Progenitor cell of endocrine pancreas (in vitro differentiated cells): ENCODE measurements at regions not wholly inside any gene's neighbourhood (a gene's known extent, or its start where the extent isn't known, plus 50 kb on each side); places are given as distances from the start of the nearest gene placed in this dataset.
"Not testable (repeated sequence)": the region's sequence is repeated elsewhere in the genome, so short reads cannot be mapped to it uniquely, and the experiment has no call there.

Experiments used
- DNase-seq: peaks from one replicate; pipeline ENCODE4 v3.0.0; 2021; ENCODE audit warnings: low spot score; ENCODE audit not compliant: unreplicated experiment
- H3K27ac Mint-ChIP-seq: 2 replicates; pipeline ENCODE4 v1.8.0; 2021; ENCODE audit warnings: mild to moderate bottlenecking, moderate library complexity, mixed read lengths
- H3K27me3 Mint-ChIP-seq: 2 replicates; pipeline ENCODE4 v1.8.0; 2021; ENCODE audit warnings: mixed read lengths
- H3K36me3 Mint-ChIP-seq: 2 replicates; pipeline ENCODE4 v1.8.0; 2022; ENCODE audit warnings: mixed read lengths; ENCODE audit not compliant: insufficient read depth
- H3K4me1 Mint-ChIP-seq: 2 replicates; pipeline ENCODE4 v1.8.0; 2021; ENCODE audit warnings: low read depth, mixed read lengths
- H3K4me3 Mint-ChIP-seq: 2 replicates; pipeline ENCODE4 v1.8.0; 2021; ENCODE audit warnings: low read depth, mild to moderate bottlenecking, moderate library complexity, mixed read lengths
- H3K9me3 Mint-ChIP-seq: 2 replicates; pipeline ENCODE4 v1.8.0; 2021; ENCODE audit warnings: low read depth, mixed read lengths
- CTCF ChIP-seq: fragments of 200-600 bp; sonication (generic); IDR thresholded peaks from one replicate; pipeline ENCODE4 v1.5.0; 2021; ENCODE audit warnings: antibody characterized with exemption, mild to moderate bottlenecking; ENCODE audit not compliant: unreplicated experiment

- H3K27ac Mint-ChIP-seq, DNase-seq, H3K9me3 Mint-ChIP-seq, H3K4me3 Mint-ChIP-seq, H3K27me3 Mint-ChIP-seq, H3K4me1 Mint-ChIP-seq, H3K36me3 Mint-ChIP-seq: not testable (repeated sequence)
Observed at GRCh38 chr13:18277372-18277771, 904.3 kb downstream of the TUBA3C start.

- H3K27me3 Mint-ChIP-seq, H3K4me3 Mint-ChIP-seq, H3K36me3 Mint-ChIP-seq, H3K9me3 Mint-ChIP-seq, H3K4me1 Mint-ChIP-seq, H3K27ac Mint-ChIP-seq, DNase-seq: not testable (repeated sequence)
Observed at GRCh38 chr13:18276280-18276679, 905.3 kb downstream of the TUBA3C start.

DNA sequence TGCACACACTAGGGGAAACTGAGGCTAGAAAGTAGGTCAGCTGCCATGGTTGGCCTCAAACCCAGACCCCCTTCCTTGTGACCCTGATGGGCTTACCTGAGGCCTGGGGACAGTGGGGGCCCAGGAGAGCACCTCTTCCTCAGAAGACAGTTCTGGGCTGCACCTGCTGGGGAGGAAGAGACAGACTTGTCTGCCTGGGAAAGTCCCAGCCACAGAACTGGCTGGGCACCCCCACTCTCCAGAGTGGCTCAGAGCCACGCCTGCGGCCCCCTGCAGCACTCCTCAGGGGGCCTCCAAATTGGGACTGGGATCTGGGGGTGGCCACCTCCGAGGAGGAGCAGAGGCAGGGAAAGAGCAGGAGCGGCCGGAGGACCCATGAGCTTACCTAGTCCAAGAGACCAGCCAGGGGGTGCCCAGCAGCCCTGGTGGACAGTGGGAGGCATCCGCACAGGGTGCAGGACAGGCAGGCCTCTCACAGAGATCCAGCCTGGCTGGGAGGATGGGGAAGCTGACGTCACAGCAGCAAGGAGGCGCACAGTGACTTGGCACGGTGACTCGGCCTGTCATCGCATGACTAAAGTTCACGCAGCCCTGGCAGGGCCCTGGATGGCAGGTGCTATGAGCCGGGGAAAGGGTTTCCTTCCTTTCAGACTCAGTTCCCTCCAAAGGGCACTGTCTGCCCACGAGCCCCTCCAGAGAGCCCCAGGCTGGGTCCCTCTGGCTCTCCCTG is 907.7 kb downstream of the TUBA3C start:
- H3K36me3 Mint-ChIP-seq, H3K27ac Mint-ChIP-seq, H3K4me1 Mint-ChIP-seq, H3K9me3 Mint-ChIP-seq, H3K27me3 Mint-ChIP-seq, DNase-seq, H3K4me3 Mint-ChIP-seq: not testable (repeated sequence)

DNA sequence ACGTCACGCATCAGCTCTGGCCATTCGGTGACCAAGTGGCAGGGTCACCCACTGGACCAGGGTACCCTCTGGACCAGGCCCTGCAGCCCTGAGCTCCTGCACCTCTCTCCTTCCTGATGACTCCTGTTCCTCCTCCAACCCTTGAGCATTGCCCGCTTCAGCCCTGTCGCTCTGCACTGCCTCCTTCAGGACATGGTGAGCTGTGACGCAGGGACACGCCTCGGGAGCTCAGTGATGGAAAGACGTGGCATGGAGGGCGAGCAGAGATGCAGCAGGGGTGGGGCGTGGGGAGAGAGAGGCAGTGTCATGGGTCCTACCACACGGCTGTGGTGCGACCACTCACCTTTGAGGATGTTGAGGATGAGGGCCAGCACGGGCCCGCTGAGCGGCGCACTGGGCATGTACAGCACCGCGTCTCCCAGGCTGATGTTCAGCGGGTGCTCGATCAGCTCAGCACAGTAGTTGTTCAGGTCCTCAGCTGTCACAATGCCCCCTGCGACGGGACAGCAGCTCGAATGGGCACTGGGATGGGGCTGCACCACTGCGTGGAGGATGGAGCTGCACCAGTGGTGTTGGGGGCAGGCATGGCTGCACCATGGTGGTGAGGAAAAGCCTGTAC is 922.7 kb downstream of the TUBA3C start:
- H3K9me3 Mint-ChIP-seq: peaks cover 15% of the 10 kb centered on the region
- not testable (repeated sequence) for H3K36me3 Mint-ChIP-seq, H3K4me1 Mint-ChIP-seq, DNase-seq, H3K27me3 Mint-ChIP-seq, H3K27ac Mint-ChIP-seq, H3K4me3 Mint-ChIP-seq

DNA sequence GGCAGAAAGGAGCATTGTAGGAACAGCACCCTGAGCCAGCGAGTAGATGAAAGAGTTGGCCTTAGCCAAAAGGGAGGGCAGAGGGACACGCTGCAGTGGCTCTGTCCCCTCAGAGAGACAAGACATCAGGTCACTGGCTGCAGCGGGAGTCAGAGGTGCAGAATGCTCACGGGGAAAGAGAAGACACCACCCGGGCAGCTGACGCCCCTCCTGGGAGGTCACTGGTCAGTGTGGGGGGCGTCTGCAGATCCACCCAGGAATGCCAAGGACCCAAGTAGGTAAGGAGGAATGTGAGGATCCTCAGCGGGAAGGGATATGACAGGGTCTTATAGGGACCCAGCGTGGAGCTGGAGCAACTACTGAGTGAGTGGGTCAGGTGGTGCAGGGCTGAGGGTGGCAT is 923.9 kb downstream of the TUBA3C start:
- not testable (repeated sequence) for H3K27ac Mint-ChIP-seq, H3K4me1 Mint-ChIP-seq, H3K4me3 Mint-ChIP-seq, DNase-seq, H3K36me3 Mint-ChIP-seq, H3K27me3 Mint-ChIP-seq
- H3K9me3 Mint-ChIP-seq: peaks cover 15% of the 10 kb centered on the region

- H3K27me3 Mint-ChIP-seq, H3K4me1 Mint-ChIP-seq, H3K27ac Mint-ChIP-seq, H3K4me3 Mint-ChIP-seq, DNase-seq: not testable (repeated sequence)
- peaks cover 13% of the 10 kb centered on the region for H3K36me3 Mint-ChIP-seq
- H3K9me3 Mint-ChIP-seq: peaks cover 26% of the 10 kb centered on the region
Observed at GRCh38 chr13:18252848-18253247, 928.8 kb downstream of the TUBA3C start.

DNA sequence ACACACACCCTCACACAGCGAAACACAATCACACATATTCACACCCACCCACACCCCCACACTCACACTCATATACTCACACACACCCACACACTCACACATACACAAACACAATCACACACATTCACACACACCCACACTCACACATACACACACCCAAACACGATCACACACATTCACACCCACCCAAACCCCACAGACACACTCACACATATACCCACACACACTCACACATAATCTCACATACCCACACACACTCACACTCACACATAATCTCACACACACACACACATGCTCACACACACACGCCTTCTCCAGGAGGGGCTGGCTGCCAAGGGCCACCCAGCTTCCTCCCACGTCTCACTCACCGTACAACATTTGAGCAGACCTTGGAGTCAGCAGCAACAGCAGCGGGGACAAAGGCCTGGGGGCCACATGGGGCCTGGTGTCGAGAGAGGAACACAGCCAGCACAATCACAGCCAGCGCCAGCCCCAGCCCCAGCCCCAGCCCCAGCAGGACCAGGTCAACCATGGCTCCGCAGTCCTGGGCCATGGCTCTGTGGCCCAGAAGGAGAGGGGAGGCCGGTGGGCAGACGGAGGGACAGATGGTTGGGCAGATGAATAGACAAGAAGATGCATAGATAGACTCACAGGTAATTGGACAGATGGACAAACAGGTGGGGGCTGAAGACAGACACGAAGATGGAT is 932.9 kb downstream of the TUBA3C start:
- H3K4me3 Mint-ChIP-seq, H3K36me3 Mint-ChIP-seq, DNase-seq, H3K27ac Mint-ChIP-seq, H3K4me1 Mint-ChIP-seq, H3K27me3 Mint-ChIP-seq: not testable (repeated sequence)
- peaks cover 14% of the 10 kb centered on the region for H3K9me3 Mint-ChIP-seq

DNA sequence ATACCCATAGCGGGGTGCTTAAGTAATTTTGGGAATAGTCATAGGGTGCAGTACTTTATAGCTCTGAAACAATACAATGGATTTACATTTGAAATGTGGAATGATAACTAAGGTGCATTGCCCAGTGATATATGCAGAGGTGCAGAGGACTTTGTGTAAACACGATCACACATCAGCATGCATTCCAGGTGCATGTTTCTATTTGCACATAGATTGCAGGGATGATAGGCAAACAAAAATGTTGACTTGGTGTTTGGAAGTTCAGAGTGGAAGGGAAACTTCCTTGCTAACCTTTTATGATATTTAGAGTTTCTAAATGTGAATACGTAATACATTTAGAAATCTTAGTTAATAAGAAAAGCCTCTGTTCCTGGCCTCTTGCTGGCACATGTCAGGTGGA is 941.5 kb downstream of the TUBA3C start:
- not testable (repeated sequence) for H3K4me1 Mint-ChIP-seq, H3K36me3 Mint-ChIP-seq, H3K4me3 Mint-ChIP-seq, H3K27me3 Mint-ChIP-seq, H3K27ac Mint-ChIP-seq, DNase-seq
- H3K9me3 Mint-ChIP-seq: peaks cover 18% of the 10 kb centered on the region

GRCh38 chr13:18238586-18238985 is 943.0 kb downstream of the TUBA3C start:
- not testable (repeated sequence) for DNase-seq, H3K4me3 Mint-ChIP-seq, H3K36me3 Mint-ChIP-seq, H3K4me1 Mint-ChIP-seq, H3K27me3 Mint-ChIP-seq, H3K27ac Mint-ChIP-seq
- peaks cover 17% of the 10 kb centered on the region for H3K9me3 Mint-ChIP-seq

DNA sequence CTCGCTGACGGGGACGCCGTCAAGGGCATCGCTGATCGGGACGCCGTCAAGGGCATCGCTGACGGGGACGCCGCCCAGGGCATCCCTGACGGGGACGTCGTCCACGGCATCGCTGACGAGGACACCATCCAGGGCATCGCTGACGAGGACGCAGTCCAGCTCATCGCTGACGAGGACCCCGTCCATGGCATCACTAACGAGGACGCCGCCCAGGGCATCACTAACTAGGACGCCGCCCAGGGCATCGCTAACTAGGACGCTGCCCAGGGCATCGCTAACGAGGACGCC is 945.2 kb downstream of the TUBA3C start:
- no peaks in the 10 kb centered on the region for H3K36me3 Mint-ChIP-seq
- DNase-seq: no peak
- TF ChIP-seq CTCF: no peak
- no peak overlapping the region for H3K27ac Mint-ChIP-seq
- H3K9me3 Mint-ChIP-seq: peaks cover 13% of the 10 kb centered on the region
- no peaks in the 10 kb centered on the region for H3K27me3 Mint-ChIP-seq
- H3K4me3 Mint-ChIP-seq: no peak overlapping the region
- no peaks in the 10 kb centered on the region for H3K4me1 Mint-ChIP-seq
